ENCODE measurements at regions not wholly inside any gene's neighbourhood (a gene's known extent, or its start where the extent isn't known, plus 50 kb on each side); places are given as distances from the start of the nearest gene placed in this dataset.

- intact Hi-C loops (cut with DNase I), result loop anchor here (10.0 kb wide), 1 partner anchor 1239 kb away; the partner anchor contains the start of gene GLUL
- no peak for TF ChIP-seq CTCF (IDR thresholded peaks at IDR 0.05)
- no peak overlapping the region for H3K27ac ChIP-seq
Measured at GRCh38 chr1:181155339-181155738, 66.8 kb downstream of the IER5 start.

GRCh38 chr1:181159451-181160140 lies 71.1 kb downstream of the IER5 start:
- intact Hi-C loops (cut with DNase I), result loop anchor here (10.0 kb wide), 1 partner anchor 1235 kb away; the partner anchor contains the start of gene GLUL
- Histone ChIP-seq H3K36me3 (no peaks in the 10 kb centered on the region), H3K27me3 (no peaks in the 10 kb centered on the region), H3K9me3 (peaks cover 5 to 18% of the 10 kb centered on the region in 2 donors), H3K4me1 (peaks cover 0 to 10% of the 10 kb centered on the region in 2 donors), H3K27ac (no peak overlapping the region), H3K4me3 (no peak overlapping the region)
- TF ChIP-seq CTCF (IDR thresholded peaks at IDR 0.05), result no peak
- no peak for DNase-seq (ENCODE audit: low spot score in 2 of 2)

More at GRCh38 chr1:181155339-181155738, 66.8 kb downstream of the IER5 start:
- no peaks in the 10 kb centered on the region for H3K36me3 ChIP-seq
- no peaks in the 10 kb centered on the region for H3K27me3 ChIP-seq
- H3K4me1 ChIP-seq, result peaks cover 8 to 30% of the 10 kb centered on the region in 2 donors
- DNase-seq (ENCODE audit: low spot score in 2 of 2), result no peak
- no peaks in the 10 kb centered on the region for H3K9me3 ChIP-seq
- no peak overlapping the region for H3K4me3 ChIP-seq

- no peak for TF ChIP-seq CTCF (IDR thresholded peaks at IDR 0.05)
- H3K27ac ChIP-seq, result no peak overlapping the region
- H3K27me3 ChIP-seq, result no peaks in the 10 kb centered on the region
- no peaks in the 10 kb centered on the region for H3K36me3 ChIP-seq
- DNase-seq (ENCODE audit: low spot score in 2 of 2), result no peak
- no peak overlapping the region for H3K4me3 ChIP-seq
- intact Hi-C loops (cut with DNase I), result no loop called here
- peaks cover 0 to 10% of the 10 kb centered on the region in 2 donors for H3K4me1 ChIP-seq
- H3K9me3 ChIP-seq, result peaks cover 5 to 18% of the 10 kb centered on the region in 2 donors
Measured at GRCh38 chr1:181160322-181160721, 71.8 kb downstream of the IER5 start.

GRCh38 chr1:181160998-181161870 lies 72.7 kb downstream of the IER5 start:
- intact Hi-C loops (cut with DNase I), result no loop called here
- Histone ChIP-seq H3K9me3 (peaks cover 5 to 18% of the 10 kb centered on the region in 2 donors), H3K36me3 (no peaks in the 10 kb centered on the region), H3K27me3 (no peaks in the 10 kb centered on the region), H3K4me3 (no peak overlapping the region), H3K27ac (no peak overlapping the region), H3K4me1 (peaks cover 0 to 10% of the 10 kb centered on the region in 2 donors)
- no peak for DNase-seq (ENCODE audit: low spot score in 2 of 2)
- no peak for TF ChIP-seq CTCF (IDR thresholded peaks at IDR 0.05)

- peaks cover 5 to 18% of the 10 kb centered on the region in 2 donors for H3K9me3 ChIP-seq
- H3K27ac ChIP-seq, result no peak overlapping the region
- H3K4me1 ChIP-seq, result peaks cover 0 to 12% of the 10 kb centered on the region in 2 donors
- intact Hi-C loops (cut with DNase I), result no loop called here
- no peaks in the 10 kb centered on the region for H3K27me3 ChIP-seq
- no peak for DNase-seq (ENCODE audit: low spot score in 2 of 2)
- no peak overlapping the region for H3K4me3 ChIP-seq
- H3K36me3 ChIP-seq, result no peaks in the 10 kb centered on the region
- TF ChIP-seq CTCF (IDR thresholded peaks at IDR 0.05), result no peak
Measured at GRCh38 chr1:181163662-181164061, 75.2 kb downstream of the IER5 start.

Data from ascending aorta (tissue), 2 donors.